NCI-H774 (cell line): ENCODE measurements at regions not wholly inside any gene's neighbourhood (a gene's known extent, or its start where the extent isn't known, plus 50 kb on each side); places are given as distances from the start of the nearest gene placed in this dataset.

Experiments
- DNase-seq: peaks from one replicate; lab custom pipeline; 2025; lab: John Stamatoyannopoulos, UW

GRCh38 chr13:73290844-73291243 lies 232.0 kb downstream of the KLF5 start:
- no peak for DNase-seq

DNA sequence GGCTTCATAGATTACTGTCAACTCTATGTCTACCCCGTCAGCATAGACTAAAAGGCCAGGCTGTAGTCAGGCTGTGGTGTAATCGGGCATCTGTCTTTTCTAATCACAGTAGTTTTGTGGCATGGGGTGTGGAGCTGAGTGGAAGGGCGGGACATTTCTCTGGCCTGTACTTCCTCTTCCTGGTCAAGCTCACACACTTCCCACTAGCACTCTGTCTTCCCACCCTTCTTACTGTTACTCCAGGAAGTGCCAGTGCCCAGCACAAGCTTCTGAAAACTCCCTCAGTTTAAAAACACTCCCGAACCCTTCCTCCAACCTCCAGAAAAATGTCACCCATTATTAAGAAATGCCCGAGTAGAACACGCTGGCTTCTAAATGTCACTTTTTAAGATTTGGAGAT lies 229.8 kb downstream of the KLF5 start:
- no peak for DNase-seq

DNA sequence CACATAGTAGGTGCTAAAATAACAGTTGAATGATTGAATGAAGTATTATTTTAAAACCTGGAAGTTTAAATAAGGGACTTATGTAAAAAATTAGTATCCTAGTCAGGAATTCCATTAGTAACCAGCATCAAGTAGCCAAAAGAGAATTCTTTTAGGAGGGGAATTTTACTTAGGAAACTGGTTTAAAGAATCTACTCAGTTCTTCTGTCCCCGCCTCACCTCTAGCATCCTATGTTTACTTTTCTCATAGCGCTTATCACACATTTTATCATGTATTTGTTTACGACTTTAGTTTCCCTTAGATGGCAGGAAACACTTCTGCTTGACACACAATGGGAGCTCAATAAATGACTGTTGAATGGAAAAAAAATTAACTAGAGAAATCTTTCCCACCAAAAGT lies 229.0 kb downstream of the KLF5 start:
- DNase-seq, result no peak

DNA sequence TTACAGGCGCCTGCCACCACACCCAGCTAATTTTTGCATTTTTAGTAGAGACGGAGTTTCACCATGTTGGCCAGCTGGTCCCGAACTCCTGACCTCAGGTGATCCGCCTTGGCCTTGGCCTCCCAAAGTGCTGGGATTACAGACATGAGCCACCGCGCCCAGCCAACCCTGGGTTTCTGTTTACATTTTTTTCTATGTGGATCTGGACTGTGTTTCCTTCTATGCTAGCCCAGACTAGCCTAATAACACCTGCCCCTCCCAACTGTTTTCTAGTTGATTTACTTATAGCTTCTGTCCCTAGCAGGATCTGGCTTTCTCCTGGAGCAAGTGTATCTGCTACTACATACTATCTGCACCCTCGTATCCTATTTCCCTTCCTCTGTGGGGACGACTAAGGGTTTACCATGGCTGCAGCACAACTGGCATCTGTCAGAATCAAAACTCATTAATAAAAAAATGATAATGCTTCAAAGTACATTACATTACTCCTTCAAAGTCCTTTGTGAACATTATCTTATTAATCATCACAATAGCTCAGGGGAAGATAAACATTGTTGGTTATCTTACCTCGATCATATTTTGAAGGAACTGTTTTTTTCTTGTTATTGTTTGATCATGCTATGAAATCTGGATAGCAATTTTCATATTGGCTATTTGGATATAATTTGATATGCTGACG lies 228.3 kb downstream of the KLF5 start:
- no peak for DNase-seq

GRCh38 chr13:73286177-73286576 lies 227.4 kb downstream of the KLF5 start:
- no peak for DNase-seq

GRCh38 chr13:73284081-73284874 lies 225.5 kb downstream of the KLF5 start:
- no peak for DNase-seq

DNA sequence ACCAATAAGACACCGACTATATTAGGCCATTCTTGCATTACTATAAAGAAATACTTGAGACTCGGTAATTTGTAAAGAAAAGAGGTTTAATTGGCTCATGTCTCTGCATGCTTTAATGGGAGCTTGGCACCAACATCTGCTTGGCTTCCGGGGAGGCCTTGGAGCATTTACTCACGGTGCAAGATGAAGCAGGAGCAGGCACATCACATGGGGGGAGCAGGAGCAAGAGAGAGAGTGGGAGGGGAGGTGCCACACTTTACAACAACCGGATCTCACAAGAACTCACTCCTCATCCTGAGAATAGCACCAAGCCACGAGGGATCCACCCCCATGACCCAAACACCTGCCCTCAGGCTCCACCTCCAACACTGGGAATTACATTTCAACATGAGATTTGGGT lies 224.8 kb downstream of the KLF5 start:
- DNase-seq, result no peak

DNA sequence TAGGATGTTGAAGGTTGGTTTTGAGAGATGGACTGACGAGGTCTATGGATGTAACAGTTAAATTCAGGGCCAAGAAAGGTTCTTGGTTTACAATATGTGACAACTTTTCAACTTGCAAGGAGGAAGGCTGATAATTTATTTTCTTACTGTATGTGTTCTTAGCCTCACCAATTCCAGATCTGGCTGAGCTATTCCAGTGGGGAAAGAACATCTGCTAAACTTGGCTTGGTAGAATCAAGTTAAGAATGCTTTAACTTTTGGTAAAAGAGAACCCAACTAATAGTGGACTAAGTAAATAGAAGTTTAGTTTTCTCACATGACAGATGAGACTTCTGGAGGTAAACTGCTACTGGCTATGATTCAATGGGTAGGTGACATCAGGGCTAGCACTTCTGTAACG lies 222.9 kb downstream of the KLF5 start:
- no peak for DNase-seq

DNA sequence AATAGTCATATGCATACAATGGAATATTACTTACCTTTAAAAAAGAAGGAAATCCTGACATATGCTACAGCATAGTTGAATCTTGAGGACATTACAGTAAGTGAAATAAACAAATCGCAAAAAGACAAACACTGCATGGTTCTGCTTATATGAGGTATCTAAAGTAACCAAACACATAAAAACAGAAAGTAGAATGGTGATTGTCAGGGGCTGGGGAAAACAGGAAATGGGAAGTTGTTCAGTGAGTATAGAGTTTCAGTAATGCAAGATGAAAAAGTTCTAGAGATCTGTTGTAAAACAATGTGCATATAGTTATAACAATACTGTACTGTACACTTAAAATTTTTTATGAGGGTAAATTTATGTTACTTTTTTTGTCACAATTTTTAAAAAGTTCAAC lies 219.4 kb downstream of the KLF5 start:
- DNase-seq, result no peak

DNA sequence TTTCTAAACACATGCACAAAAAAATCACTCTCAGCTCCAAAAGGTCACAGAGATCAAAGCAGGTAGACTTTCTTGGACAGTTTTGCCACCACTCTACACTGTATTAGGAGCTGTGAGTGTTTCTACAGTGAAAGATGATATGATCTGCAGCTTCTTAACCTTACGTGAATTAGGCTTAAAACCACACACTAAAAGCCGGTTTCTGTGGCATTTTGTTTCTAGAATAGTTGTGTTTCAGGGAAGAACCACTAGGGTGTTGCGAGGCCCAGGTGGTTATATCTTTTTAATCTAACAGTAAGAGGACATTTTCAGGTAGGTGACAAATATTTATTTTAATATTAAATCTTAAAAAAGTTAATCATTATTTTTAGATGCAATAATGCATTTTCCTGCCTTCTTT lies 216.4 kb downstream of the KLF5 start:
- DNase-seq, result no peak

DNA sequence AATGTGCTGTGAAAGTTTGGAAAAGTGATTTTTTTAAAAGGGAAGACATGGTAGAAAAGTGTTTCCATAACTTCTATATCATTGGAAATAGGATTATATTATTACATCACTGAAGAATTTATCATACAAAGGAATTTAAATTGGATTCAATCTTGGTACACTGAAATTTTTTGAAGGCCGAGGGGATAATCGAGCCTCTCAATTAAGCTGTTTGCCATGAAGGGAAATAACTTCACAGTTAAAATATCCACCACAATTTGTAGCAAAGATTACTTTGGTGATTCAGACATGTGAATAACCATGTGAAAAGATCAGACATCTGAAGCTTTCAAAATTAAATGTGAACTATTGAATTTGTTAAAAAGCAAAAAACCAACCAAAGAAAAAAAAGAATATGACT lies 215.3 kb downstream of the KLF5 start:
- DNase-seq, result no peak

DNA sequence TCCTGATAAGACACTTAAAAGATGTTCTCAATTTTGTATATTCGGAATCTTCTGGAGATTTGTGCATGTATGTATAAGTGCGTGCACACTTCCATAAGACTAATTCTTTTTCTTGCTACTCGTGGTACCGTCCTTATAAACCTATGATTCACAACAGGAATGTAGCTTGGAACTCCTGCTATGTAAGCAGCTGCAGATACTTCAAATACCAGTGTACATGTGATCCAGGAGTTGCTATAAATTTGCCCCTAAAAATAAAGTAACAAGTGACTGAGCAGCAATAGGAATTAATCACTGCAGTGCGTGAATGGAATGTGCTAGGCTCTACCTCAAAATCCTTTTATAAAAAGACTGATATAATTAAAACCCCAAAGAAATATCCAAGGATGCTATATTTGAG lies 214.9 kb downstream of the KLF5 start:
- no peak for DNase-seq

DNA sequence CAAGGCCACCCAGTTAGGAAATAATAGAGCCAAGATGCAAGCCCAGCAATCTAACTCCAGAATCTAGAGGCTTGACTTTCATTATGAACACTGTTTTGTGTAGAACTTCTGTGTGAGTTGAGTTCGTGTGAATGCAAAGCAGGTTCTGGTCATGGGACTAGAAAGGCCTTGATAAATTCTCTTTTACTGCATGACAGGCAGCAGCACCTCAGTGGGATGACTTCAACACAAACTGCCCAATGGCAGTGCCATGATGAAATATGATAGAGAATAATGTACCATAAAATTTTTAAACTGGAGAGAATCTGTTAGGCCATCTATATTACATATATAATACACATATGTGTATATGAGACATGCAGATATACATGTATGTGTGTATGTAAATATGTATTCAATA lies 214.5 kb downstream of the KLF5 start:
- no peak for DNase-seq

DNA sequence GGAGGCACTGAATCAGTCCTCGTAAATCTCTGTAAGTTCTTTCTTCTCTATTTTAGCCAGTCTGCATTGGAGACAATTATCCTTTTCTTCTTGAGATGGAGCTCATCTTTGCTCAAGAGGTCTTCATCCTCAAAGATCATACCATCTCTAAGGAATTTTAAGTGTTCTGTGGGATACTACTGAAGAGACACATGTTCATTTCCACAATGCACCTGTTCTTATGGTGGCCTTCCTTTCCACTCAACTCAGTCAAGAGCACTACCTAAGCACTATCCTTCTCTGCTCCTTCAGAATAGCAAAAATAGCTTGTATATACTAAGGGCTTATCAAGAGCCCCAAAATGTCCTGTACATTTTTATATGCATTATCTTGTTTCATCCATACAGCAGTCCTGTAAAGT lies 214.0 kb downstream of the KLF5 start:
- DNase-seq, result no peak

DNA sequence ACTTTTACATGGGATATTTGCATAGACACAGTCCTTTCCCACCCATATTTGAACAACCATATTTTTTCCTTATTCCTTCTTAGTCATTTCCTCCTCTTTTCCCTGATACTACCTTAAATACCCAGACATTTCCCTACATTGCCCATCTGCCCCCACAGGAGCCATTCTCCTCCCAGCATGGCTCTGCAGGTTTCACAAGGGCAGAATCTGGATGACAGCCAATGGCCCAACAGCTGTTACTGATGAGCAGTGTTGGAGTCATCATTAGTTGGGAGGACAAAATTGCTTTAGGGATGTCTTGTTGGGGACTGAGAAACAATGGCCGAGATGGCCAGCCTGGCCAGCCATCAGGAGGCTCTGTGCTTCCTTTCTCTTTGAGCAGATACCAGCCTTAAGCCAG lies 209.5 kb downstream of the KLF5 start:
- DNase-seq, result no peak

- DNase-seq, result no peak
Measured at GRCh38 chr13:73266640-73267180, 207.9 kb downstream of the KLF5 start.

- DNase-seq, result no peak
Measured at GRCh38 chr13:73262862-73263627, 204.2 kb downstream of the KLF5 start.

DNA sequence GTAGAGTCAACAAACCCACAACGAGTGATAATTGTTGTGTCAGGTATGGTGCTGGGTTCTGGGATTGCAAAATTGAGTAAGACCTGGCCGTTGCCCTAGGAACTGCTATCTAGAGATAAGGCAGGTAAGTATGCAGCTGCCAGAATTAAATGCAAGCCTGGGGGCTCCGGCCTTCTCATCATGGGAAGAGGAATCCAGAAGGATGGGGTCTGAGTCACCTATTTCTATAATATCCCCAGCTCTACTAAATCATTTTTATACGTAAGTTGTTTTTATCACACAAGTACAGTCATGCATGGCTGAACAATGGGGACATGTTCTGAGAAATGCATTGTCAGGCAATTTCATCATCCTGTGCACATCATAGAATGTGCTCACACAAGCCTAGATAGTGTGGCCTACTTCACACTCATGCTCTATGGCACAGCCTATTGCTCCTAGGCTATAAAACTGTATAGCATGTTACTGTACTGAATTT lies 203.0 kb downstream of the KLF5 start:
- no peak for DNase-seq

- no peak for DNase-seq
Measured at GRCh38 chr13:73259061-73260017, 200.5 kb downstream of the KLF5 start.

- DNase-seq, result no peak
Measured at GRCh38 chr13:73258406-73258805, 199.6 kb downstream of the KLF5 start.

DNA sequence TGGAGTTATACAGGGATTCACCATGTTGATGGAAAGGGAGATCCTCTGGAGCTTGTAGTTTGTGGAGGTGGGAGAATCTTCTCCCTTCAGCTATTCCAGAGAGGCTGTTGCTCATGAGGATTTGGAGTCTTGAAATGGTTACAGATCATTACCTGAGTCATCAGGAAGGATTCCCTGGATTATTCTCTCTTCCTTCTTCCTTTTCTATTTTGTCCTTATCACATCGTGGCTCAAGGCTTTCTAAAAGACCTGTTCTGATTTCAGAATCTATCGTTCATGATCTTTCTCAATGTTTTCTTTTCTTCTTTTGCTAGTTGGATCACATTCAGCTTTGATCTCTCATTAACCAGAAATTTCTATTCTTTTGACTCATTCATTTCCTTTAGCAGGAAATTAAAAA lies 196.0 kb downstream of the KLF5 start:
- DNase-seq, result no peak
